Thymus (tissue), 11 donors: ENCODE measurements at regions not wholly inside any gene's neighbourhood (a gene's known extent, or its start where the extent isn't known, plus 50 kb on each side); places are given as distances from the start of the nearest gene placed in this dataset.

ENCODE experiments used
- DNase-seq, 9 donors: peaks; one replicate each; pipeline ENCODE4 v3.0.0-alpha.2; 2013; ENCODE audit warnings: low spot score in 9 of 9, low read depth in 6 of 9, missing footprints in 1 of 9
- H3K27ac ChIP-seq, 2 donors: one replicate each; pipeline ENCODE4 v1.5.1; 2013; ENCODE audit warnings: control low read depth in 1 of 2, low read depth in 1 of 2, low read length in 1 of 2, mild to moderate bottlenecking in 1 of 2, moderate library complexity in 1 of 2
- H3K27me3 ChIP-seq, 2 donors: one replicate each; pipeline ENCODE4 v1.5.1; 2013; ENCODE audit warnings: low read length in 1 of 2; ENCODE audit not compliant: control insufficient read depth in 2 of 2, insufficient read depth in 1 of 2
- H3K36me3 ChIP-seq, 2 donors: one replicate each; pipeline ENCODE4 v1.5.1; 2013; ENCODE audit warnings: low read length in 1 of 2, mild to moderate bottlenecking in 1 of 2, moderate library complexity in 1 of 2; ENCODE audit not compliant: control insufficient read depth in 2 of 2, insufficient read depth in 2 of 2
- H3K4me1 ChIP-seq, 2 donors: one replicate each; pipeline ENCODE4 v1.5.1; 2013; ENCODE audit warnings: low read length in 2 of 2; ENCODE audit not compliant: control insufficient read depth in 2 of 2, insufficient read depth in 2 of 2
- H3K4me3 ChIP-seq, 2 donors: one replicate each; pipeline ENCODE4 v1.5.1; 2013; ENCODE audit warnings: low read length in 2 of 2, control low read depth in 1 of 2, mild to moderate bottlenecking in 1 of 2
- H3K9me3 ChIP-seq, 2 donors: one replicate each; pipeline ENCODE4 v1.5.1; 2013; ENCODE audit warnings: low read length in 1 of 2, mild to moderate bottlenecking in 1 of 2; ENCODE audit not compliant: control insufficient read depth in 2 of 2, insufficient read depth in 1 of 2
- WGBS: extraction: QIAGEN DNeasy Blood & Tissue Kit; methylation state at CpG from one replicate; pipeline ENCODE4 v1.1.7; 2013; 5-methylcytosine and 5-hydroxymethylcytosine counted together
- donor health status: healthy.

- 89% methylated on average over 5 of the region's 5 CpGs for WGBS
- H3K36me3 ChIP-seq = no peaks in the 10 kb centered on the region
- H3K27ac ChIP-seq = no peak overlapping the region
- DNase-seq = no peak
- no peaks in the 10 kb centered on the region for H3K27me3 ChIP-seq
- peaks cover 0 to 3% of the 10 kb centered on the region in 2 donors for H3K9me3 ChIP-seq
- H3K4me1 ChIP-seq = no peaks in the 10 kb centered on the region
- no peak overlapping the region for H3K4me3 ChIP-seq
Observed at GRCh38 chr5:27473307-27474046, 435.1 kb upstream of the CDH9 start.

DNA sequence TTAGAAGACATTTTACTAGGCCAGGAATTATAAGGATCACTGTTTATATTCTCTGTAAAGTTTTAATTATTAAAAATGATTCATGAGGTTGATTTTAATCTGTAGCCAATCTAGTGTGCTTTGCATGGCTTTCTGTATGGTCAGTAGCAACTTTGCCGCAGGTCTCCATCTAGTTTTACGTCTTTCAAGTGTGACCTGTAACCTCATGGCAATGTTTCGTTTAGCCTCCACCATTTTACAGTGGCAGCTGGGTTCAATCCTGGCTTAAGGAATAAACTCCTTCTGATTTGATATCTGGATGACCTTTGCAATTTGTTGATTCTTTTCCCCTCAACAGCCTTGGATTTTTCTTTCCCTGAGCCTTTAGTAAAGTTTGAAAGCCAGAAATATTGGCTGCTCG lies 434.5 kb upstream of the CDH9 start:
- Histone ChIP-seq H3K4me3 (no peak overlapping the region), H3K9me3 (peaks cover 0 to 3% of the 10 kb centered on the region in 2 donors), H3K36me3 (no peaks in the 10 kb centered on the region), H3K4me1 (no peaks in the 10 kb centered on the region), H3K27ac (no peak overlapping the region), H3K27me3 (no peaks in the 10 kb centered on the region)
- no peak for DNase-seq
- WGBS = 92% methylated on average over 4 of the region's 4 CpGs

- 89% methylated on average over 11 of the region's 11 CpGs for WGBS
- no peaks in the 10 kb centered on the region for H3K27me3 ChIP-seq
- no peak overlapping the region for H3K4me3 ChIP-seq
- H3K9me3 ChIP-seq = peaks cover 0 to 3% of the 10 kb centered on the region in 2 donors
- H3K4me1 ChIP-seq = no peaks in the 10 kb centered on the region
- peak in 1 of 9 donors; percentile 3 for DNase-seq
- no peak overlapping the region for H3K27ac ChIP-seq
- H3K36me3 ChIP-seq = no peaks in the 10 kb centered on the region
Observed at GRCh38 chr5:27472000-27472763, 433.8 kb upstream of the CDH9 start.

- H3K27me3 ChIP-seq = no peaks in the 10 kb centered on the region
- no peaks in the 10 kb centered on the region for H3K36me3 ChIP-seq
- H3K9me3 ChIP-seq = peaks cover 0 to 5% of the 10 kb centered on the region in 2 donors
- no peak overlapping the region for H3K4me3 ChIP-seq
- DNase-seq = no peak
- H3K4me1 ChIP-seq = no peaks in the 10 kb centered on the region
- H3K27ac ChIP-seq = no peak overlapping the region
- 76% methylated on average over 1 of the region's 1 CpG for WGBS
Observed at GRCh38 chr5:27466959-27467358, 428.6 kb upstream of the CDH9 start.

DNA sequence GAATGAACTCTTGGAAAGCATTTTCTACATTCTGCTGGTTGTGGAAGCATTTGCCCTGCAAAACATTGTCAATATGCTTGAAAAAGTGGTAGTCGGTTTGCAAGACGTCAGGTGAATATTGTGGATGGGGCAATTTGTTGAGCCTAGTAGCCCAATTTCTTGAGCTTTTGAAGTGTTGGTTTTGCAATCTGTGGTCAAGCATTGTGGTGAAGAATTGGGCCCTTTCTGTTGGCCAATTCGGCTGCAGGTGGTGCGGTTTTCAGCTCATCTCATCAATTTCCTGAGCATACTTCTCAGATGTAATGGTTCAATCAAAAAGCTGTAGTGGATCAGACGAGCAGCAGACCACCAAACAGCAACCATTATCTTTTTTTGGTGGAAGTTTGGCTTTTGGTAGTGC lies 426.8 kb upstream of the CDH9 start:
- H3K4me1 ChIP-seq = no peaks in the 10 kb centered on the region
- peaks cover 0 to 5% of the 10 kb centered on the region in 2 donors for H3K9me3 ChIP-seq
- H3K27me3 ChIP-seq = no peaks in the 10 kb centered on the region
- no peak overlapping the region for H3K4me3 ChIP-seq
- H3K36me3 ChIP-seq = no peaks in the 10 kb centered on the region
- no peak for DNase-seq
- no peak overlapping the region for H3K27ac ChIP-seq
- WGBS = 77% methylated on average over 5 of the region's 5 CpGs

- 95% methylated on average over 8 of the region's 8 CpGs for WGBS
- Histone ChIP-seq H3K36me3 (no peaks in the 10 kb centered on the region), H3K4me3 (no peak overlapping the region), H3K4me1 (no peaks in the 10 kb centered on the region), H3K27ac (no peak overlapping the region), H3K9me3 (peaks cover 0 to 5% of the 10 kb centered on the region in 2 donors), H3K27me3 (no peaks in the 10 kb centered on the region)
- DNase-seq = no peak
Observed at GRCh38 chr5:27463446-27464149, 425.2 kb upstream of the CDH9 start.

DNA sequence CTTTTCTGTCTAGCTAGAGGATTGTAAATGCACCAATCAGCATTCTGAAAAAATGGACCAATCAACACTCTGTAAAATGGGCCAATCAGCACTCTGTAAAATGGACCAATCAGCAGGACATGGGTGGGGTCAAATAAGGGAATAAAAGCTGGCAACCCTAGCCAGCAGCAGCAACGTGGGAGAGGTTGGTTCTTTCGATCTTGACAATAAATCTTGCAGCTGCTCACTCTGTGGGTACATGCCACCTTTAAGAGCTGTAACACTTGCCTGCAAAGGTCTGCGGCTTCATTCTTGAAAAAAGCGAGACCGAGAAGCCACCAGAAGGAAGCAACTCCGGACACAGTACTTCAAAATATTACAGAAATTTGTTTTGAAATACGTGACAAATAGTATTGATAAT lies 424.6 kb upstream of the CDH9 start:
- no peak for DNase-seq
- Histone ChIP-seq H3K36me3 (no peaks in the 10 kb centered on the region), H3K27ac (no peak overlapping the region), H3K27me3 (no peaks in the 10 kb centered on the region), H3K4me1 (no peaks in the 10 kb centered on the region), H3K9me3 (peaks cover 0 to 5% of the 10 kb centered on the region in 2 donors), H3K4me3 (no peak overlapping the region)
- WGBS = 84% methylated on average over 7 of the region's 7 CpGs

DNA sequence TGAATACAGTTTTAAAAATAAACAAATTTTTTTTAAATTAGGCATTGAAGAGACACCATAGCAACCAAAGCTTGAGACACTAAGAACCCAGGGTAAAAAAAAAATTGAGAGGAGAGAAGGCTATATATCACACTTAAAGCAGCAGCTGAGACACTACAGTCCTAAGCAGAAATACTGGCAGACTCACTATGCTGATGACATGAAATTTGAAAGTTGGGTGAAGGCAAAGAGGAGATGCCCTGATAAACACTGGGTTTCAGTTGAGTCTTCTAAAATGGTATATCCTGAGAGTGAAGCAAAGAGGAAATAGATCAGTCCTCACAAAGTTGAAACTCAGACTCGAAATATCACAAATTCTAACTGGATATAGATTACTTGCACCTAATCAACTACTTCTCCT lies 419.9 kb upstream of the CDH9 start:
- Histone ChIP-seq H3K27ac (no peak overlapping the region), H3K27me3 (no peaks in the 10 kb centered on the region), H3K4me3 (no peak overlapping the region), H3K4me1 (no peaks in the 10 kb centered on the region), H3K36me3 (no peaks in the 10 kb centered on the region), H3K9me3 (peaks cover 0 to 2% of the 10 kb centered on the region in 2 donors)
- no peak for DNase-seq
- 85% methylated on average over 1 of the region's 1 CpG for WGBS

GRCh38 chr5:27451377-27451776 lies 413.0 kb upstream of the CDH9 start:
- 90% methylated on average over 1 of the region's 1 CpG for WGBS
- no peaks in the 10 kb centered on the region for H3K27me3 ChIP-seq

More at GRCh38 chr5:27451377-27451776, 413.0 kb upstream of the CDH9 start:
- H3K36me3 ChIP-seq = no peaks in the 10 kb centered on the region
- H3K4me3 ChIP-seq = no peak overlapping the region
- no peak for DNase-seq
- peaks cover 0 to 11% of the 10 kb centered on the region in 2 donors for H3K9me3 ChIP-seq
- H3K27ac ChIP-seq = no peak overlapping the region
- H3K4me1 ChIP-seq = no peaks in the 10 kb centered on the region
